HG03135 (cell line): ENCODE measurements at regions not wholly inside any gene's neighbourhood (a gene's known extent, or its start where the extent isn't known, plus 50 kb on each side); places are given as distances from the start of the nearest gene placed in this dataset.

ENCODE experiments used
- ATAC-seq: cut with Tn5 transposase; IDR thresholded peaks from one replicate; pipeline ENCODE4 v1.9.1; 2021; ENCODE audit warnings: mild to moderate bottlenecking, moderate library complexity; ENCODE audit not compliant: unreplicated experiment

DNA sequence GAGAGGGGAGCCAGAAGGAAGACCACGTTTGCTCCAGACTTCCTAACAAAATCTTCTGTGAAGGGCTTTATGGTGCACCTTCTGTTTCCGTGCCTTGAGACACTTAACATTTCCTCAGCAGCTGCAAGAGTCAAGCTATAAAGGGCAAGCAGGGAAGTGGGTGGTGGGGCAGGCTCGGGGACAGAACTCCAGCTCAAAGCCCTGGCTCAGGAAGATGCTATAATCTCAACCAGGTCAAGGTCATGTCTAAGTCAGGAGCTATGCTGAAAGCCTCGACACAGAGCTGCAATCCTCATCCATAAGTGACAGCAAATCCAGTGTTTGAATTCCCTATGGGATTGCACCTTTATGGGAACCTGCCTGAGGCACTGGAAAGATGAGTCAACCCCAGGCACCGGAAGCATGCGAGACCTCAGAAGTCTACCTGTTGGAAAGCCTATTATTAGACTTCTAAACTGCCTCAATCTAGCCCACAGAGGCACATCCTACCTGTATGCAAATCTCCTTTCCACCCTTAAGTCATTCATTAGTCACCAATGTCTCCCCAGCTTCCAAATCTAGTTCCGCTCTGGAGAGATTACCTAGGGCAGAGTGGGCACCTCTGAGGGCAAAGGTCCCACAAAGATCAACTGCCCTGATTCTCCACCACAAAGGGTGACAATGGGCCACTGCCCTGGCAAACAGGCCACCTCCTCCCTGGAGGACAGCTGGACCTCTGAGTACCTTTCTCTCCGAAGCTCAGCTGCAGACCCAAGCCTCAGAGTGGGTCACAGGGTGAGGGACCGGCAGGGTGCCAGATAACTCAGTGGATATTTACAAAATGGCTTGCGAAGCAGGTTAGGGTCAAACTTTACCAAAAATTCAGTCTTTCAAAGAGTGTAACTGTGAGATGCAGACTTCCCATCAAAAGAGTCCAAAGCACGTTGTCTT lies 287.0 kb downstream of the CDC5L start:
- ATAC-seq, result no peak

DNA sequence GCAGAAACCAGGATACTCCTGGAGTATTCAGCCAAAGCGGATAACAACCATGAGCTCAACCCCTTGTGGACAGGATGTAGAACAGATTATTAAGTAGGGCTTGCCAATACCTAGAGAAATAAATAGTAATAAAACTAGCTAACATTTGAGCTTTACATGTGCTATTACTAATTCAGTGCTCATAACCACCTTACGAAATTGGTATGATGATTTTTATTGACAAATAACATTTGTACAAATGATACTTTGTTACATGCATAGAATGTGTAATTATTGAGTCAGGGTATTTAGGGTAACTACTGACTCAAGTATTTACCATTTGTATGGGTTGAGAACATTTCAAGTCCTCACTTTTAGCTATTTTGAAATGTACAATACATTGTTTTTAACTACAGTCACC lies 287.9 kb downstream of the CDC5L start:
- no peak for ATAC-seq

DNA sequence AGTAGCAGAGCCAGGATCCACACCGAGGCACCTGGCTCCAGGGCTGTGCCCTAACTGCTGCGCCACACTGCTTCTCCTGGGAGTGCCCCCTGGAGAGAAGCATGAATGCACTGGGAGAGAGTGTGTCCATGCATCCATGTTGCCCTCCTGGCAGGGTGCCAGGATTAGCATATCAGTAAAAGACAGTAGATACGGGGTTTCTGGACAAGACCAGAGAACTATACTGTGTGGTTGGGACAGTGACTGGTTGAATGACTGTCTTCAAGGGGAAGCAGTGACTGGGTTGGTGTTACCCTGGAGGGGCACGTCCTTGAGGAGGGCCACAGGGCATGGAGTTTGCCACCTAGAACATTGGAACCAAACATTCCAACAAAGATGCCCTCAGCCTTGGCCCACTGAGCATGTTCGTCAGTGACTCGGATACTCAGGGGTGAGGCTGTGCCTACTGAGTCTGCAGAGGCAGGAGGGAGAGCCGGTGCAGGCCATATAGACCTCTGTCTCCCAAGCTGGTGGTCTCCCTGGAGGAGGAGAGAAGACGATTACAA lies 288.8 kb downstream of the CDC5L start:
- no peak for ATAC-seq

DNA sequence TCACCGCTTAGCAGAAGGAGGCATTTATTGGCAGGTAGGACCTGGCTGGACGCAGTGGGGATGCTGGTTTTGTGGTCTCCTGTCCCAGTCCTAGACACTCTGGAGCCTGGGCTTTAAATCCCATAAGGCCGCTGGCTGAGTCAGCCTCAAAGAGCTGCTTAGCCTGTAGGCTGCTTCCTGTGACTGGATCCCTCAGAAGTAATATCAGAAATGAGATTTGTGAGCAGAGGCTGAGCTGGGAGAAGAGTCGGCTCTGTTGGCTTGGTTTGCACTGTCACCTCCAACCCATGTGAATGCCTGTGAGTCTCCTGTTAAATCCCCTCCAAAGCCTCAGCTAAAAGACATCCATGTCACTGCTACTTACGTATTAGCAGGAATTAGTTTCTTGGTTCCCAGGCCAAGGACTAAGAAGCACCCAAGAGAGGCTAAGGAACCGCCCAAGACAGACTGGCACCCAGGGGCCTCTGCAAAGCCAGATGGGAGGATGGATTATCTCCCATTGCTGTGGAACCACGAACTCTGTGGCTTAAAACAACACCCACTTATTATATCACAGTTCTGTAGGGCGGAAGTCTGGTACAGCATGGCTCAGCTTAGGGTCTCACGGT lies 289.4 kb downstream of the CDC5L start:
- no peak for ATAC-seq

DNA sequence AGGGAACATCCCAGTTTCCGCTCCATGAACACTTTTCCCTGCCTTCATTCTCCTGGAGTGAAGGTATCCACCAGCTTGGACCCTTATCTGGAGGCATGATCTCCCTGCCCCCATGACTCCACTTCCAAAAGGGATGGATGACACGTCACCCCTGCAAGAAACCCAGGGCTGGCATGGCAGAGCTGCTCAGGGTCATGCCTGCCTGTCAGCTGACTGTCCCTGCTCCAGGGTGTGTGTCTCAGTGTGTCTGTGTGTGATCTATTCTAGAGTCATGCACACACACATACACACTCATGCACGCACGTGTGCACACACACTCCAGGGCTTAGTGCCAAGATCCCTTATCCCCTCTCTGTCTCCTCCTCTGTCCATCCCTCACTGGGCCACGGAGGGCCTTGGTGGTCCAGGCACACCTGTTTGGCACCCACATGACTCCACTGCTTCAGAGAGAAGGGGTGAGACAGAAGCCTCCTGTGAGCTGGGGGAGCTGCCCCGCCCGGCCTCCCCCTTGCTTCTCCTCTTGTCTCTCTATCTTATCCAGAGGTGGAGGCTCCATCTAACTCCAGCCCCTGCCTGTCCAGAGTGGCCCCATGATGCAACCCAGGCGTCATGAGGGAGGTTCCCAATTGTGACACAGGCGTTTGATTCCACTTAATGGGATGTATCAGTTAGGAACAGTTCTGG lies 290.9 kb downstream of the CDC5L start:
- no peak for ATAC-seq

DNA sequence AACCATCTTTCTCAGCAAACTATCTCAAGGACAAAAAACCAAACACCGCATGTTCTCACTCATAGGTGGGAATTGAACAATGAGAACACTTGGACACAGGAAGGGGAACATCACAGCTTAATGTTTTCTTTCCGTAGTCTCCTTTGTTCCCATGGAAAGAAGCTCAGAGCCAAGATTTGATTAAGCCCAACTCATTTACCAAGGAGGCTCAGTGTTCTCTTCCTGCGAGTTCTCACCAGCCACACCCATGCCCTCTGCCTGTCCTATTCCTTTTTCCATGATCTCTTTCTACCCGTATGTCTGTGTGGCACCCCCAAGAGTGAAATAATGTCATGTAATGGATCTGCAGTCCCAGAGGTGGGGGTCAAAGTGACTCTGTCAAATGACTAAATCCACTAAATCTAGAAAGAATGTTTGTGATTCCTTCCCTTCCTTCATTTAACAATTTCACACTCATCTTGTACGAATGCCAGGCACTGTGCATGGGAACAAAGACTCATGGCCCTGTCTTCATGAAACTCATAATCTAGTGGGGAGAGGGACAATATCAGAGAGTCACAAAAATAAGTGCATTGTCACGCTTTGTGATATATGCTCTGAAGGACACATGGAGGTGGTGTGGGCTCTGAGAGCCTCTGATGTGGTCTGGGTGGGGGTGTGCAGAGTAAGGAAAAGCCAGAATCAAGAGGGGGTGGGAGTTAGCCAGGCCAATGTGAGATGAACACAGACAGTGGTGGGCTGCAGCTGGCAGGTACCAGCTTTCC lies 292.1 kb downstream of the CDC5L start:
- no peak for ATAC-seq

DNA sequence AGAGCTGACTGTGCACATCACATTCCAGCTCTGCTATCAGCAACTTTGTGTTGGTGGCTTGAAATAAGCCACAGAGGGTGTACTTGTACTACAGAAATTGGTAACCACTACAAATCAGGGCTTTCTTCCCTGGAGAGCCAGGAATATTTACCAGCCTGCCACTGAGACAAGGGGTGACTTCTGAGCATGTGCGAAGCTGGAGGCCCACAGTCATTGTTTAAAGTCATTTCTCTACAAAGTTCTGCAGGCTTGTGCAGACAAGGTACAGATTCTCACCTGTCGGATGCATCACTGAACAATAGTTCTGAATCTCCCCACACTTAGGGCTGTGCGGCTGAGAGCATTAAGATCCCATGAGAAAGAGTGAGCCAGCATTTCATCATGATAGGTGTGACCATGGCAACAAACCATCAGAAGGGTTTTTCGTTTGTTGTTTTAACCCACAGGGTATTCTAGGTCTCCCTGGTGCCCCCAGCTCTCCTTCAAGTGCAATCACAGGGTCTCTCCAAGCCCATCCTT lies 292.8 kb downstream of the CDC5L start:
- no peak for ATAC-seq

DNA sequence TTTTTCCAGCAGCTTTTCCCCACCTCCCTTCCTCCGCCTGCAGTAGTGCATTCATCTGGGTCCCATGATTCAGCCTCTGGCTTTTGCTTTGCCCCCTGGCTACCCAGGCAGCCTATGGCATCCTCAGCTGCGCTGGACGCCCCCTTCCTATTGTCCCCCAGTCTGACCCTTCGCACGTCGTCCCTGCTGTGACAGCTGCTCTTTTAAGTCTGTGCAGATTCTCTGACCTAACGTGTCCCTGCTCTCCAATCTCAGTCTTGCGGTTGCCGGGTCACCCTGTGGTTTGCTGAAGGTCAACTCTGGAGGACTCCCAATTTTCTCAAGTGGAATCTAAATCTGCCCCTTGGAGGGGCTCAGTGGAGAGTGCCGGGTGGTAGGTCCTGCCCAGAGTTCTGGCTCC lies 294.3 kb downstream of the CDC5L start:
- no peak for ATAC-seq

DNA sequence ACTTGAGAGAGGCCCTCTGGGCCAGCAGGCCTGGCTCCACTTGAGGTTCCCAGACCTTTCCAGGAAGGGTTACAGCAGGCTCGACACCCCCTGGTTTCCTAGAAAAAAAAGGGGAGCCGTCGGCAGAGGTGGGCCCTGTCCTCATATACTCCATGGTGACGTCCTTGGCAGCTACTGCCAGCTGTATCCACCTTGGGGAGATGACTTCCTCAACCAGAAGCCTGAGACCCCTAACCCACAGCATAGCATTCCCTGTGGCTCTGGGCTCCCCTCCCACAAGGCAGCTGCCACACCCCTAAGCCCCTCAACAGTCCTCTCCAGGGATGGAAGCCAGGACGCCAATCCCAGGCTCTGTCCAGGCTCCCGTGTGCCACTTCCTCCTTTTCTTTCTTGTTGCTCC lies 294.8 kb downstream of the CDC5L start:
- ATAC-seq, result no peak

DNA sequence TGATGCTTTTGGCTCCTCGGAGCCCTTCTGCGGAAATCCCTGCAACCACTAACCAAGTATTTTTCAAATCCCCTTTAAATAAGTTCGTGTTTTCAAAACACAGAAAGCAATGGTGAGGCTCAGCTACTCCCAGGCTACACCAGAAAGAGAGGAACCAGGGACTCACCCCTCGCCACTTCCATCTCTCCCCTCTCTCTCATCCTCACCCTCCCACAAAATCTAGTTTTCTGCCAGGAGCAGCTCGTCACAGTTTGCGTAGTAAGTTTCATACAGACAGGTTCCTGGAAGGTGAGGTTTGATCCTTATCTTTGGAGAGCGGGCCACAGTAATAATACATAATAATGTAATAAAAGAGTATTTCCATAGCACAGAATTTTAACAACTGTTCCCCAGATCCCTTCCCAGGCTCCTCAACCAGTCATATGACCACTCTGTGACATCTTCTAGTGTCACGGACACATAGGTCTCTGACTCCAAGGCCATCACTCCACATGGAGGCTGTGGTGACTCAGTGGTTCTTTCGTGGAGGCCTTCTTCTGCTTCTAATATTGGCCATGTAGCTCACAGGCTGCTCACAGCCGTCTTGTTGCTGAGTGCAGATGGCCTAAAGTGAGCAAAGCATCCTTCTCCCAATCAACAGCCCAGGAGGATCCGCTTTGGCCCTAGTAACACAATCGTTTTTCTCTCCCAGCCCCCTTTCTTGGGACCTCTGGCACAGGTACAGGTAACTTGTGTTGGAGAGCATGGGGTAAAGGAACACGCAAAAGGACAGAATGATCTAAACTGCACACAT lies 295.7 kb downstream of the CDC5L start:
- no peak for ATAC-seq

DNA sequence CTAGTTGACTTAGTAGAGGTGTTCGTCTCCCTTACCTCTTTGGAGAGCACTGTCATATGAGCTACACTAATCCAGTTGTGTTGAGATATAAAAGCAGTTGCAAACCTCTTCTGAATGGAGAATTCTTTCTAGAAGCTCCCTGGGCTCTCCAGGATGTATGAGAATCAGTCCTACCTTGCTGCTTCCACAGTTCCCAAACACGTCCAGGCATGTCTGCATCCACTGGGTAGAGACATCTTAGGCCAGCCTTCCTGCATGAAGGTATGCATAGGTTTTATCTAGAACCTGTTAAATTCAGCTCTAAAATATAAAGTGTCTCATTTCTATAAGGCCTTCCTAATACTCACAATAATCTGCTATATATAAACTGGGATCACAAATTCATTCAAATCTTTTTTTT lies 297.7 kb downstream of the CDC5L start:
- no peak for ATAC-seq

DNA sequence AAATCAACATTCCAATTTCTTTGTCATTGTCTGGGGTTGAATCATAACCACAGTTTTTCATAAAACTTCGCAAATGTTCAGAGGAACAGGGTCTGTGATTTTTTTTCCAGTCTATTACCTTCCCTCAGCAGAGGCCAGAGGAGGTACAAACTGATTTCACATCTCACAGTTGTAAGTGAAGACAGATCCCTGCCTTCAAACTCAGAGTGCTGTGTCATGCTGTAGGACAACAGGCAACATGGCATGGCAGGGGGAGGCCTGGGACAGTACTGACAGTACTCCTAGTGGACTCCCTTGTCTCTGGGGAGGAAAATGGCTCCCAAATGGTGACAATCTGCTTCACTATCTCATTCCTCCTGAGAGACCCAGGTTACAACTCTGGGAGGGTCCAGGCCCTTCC lies 308.6 kb downstream of the CDC5L start:
- no peak for ATAC-seq

DNA sequence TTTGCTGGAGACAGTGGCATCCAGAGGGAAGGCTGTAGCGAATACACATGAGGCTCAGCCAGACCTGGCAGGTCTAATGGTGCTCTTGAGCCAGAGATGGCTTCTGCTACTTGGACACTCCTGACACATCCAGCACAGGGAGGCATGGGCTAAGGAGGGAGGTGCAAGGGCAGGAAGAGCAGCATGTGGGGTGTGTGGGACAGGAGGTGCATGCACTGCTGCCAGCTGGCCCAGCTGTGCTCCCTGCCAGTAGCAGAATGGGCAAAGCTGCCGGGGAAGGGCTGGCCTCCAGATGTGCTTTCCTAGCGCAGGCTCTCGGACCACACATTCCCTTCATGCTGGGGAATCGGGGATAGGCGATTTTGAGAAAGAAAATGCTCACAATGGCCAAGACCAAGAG lies 309.2 kb downstream of the CDC5L start:
- ATAC-seq, result no peak

DNA sequence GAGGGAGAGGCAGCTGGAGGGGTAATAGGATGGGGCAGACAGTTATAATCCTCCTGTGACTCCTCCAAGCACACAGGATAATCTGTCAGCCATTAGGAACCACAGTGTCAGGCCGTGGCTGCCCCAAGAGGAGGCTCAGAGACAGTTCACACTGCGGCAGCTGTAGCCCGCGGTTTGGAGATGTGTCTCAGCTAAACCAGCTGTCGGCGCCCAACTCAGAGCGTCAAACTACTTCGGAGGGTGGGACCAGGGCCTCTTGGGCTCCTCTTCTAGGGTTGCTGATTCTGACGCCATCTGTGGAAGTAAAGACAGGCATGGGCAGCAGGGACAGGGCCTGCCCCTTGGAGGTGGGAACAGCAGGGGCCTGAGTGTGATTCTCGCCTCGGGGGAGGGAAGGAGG lies 309.8 kb downstream of the CDC5L start:
- ATAC-seq, result no peak

DNA sequence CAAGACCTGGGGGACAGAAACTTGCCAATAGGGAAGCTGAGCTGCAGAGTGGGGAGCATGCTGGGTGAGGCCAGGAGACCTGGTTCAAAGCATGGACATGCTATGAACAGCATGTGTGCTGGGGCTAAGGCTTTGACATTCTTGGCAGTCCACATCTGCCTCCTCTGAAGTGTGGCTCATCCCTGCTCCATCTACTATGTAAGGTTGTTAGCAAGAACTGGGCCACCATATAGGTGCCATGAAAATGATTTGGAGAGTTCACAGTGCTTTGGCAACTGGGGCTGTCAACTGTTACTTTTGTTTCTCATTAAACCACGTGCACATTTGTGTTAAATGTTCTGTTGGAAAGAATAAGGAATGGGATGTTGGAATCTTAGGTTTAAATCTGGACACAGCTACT lies 311.1 kb downstream of the CDC5L start:
- ATAC-seq, result no peak

DNA sequence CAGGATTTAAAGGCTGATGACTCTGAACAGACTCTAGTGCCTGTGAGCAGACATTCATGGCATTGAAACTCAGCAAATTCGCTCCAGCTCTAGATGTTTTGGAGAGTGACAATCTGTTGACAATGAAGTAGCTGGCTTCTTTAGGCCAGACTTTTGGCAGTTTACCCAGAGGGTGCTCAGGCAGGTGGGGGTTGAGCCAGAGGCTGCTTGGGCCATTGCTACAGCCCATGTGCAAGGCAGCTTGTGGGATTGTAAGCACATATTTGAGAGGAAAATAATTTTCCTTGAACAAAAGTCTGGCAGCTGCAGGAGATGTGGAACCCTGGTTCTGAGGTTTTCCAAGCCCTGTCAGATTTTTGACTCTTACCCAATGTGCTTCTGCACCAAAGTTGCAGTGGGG lies 311.6 kb downstream of the CDC5L start:
- no peak for ATAC-seq

DNA sequence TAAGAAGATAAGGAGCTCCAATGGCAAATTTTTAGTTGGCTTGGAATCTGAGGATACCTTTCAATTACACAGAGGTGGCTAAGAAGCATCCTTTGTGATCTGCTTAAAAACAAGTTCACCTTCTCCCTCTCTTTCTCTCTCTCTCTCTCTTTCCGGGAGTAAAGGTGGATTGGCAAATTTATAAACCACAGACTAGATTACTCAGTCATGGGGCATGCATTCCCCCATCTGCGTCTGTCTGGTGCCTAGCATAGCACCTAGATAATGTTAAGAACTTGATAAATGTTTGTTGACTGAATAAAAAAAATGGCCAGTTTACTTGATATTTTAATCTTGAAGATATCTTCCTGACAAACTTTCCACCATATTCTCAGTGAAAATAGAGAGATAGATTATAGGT lies 312.3 kb downstream of the CDC5L start:
- ATAC-seq, result no peak

DNA sequence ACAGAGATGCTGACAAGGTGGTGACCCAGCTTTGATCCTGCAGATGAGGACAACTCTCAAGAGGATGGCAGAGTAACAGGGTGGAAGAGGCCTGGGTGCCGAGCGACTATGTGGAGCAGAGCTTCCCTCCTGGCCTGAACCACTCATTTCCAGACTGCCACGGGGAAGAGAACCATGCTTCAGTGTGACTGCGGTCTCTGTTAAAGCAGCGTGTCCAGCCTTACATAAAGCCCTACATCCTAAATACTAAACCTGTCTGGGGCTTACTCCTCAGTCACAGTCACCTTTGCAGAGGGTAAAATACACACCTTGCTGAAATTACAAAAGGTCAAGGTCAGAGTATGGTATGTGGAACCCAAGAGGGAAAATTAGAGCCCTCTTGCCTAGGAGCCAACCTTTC lies 312.9 kb downstream of the CDC5L start:
- no peak for ATAC-seq

DNA sequence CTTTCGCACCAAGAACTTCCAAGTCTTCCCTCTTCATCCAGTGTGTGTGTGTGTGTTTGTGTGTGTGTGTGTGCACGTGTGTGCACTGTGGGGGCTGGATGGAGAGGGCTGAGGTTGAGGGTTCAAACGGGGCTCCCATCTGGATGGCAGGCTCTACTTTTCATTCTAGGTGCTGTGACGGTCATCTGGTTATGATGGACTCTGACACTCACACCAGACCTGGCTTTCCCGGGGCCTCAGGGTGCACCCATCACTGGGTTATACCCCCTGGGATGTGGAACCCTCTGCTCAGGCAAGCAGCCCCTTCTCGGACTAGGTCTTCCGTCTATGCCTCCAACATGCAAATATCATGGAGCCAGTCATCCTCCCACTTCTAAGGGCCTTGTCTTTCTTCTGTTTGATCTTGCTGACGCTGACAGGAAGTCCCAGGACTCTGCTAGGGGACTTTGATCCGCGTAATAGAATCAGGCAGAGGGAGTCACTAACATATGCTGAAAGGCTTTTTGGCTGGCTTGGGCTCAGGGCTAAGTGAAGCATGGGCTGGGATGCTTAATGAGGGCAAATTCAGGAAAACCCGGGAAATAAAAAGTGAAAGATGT lies 313.6 kb downstream of the CDC5L start:
- ATAC-seq, result no peak
